ENCODE measurements at regions not wholly inside any gene's neighbourhood (a gene's known extent, or its start where the extent isn't known, plus 50 kb on each side); places are given as distances from the start of the nearest gene placed in this dataset.
"Not testable (repeated sequence)": the region's sequence is repeated elsewhere in the genome, so short reads cannot be mapped to it uniquely, and the experiment has no call there.

DNA sequence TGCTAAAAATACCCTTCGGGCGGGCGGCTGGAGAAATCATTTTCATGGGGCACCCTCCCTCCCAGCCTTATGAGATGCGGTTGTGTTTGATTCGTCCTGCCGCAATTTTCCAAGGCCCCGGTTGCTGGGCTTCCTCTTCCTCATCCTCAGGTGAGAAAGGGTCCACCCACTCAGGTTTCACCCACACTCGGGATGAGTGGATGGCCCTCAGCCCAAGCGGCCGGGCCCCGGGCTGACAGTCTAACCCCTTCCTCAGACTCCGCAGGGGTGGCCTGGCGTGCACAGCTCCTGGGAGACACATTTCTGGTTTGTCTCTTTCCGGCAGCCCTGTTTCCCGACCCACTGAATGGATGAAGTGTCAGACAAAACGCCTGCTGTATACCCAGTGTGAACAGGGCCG, 116.5 kb upstream of the LRPAP1 start:
- no peak for DNase-seq

DNA sequence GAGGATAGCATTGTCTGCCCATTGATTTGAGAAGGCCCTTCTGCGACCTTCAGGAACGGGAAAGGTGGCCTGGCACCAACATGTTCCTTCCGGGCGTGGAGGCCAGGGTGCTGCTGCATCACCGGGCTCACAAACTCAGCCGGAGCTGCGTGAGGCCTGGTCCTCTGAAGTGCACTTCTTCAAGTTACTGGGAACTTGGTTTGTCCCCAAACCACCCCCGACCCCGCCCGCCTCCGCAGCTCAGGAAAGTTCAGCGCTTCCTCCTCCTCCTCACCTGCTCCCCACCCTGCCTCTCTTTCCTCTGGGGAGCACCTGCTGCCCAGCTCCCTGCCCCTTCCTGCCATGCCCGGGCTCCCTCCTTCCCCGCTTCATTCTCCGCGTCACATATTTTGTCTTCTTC, 116.0 kb upstream of the LRPAP1 start:
- DNase-seq (no peak), ATAC-seq (no peak)

More for the DNA sequence above, 116.5 kb upstream of the LRPAP1 start:
- no peak for ATAC-seq

GRCh38 chr4:3647421-3647820, 115.2 kb upstream of the LRPAP1 start:
- DNase-seq (no peak), ATAC-seq (no peak)

GRCh38 chr4:3645711-3646679, 113.8 kb upstream of the LRPAP1 start:
- ATAC-seq (no peak), DNase-seq (no peak)

DNA sequence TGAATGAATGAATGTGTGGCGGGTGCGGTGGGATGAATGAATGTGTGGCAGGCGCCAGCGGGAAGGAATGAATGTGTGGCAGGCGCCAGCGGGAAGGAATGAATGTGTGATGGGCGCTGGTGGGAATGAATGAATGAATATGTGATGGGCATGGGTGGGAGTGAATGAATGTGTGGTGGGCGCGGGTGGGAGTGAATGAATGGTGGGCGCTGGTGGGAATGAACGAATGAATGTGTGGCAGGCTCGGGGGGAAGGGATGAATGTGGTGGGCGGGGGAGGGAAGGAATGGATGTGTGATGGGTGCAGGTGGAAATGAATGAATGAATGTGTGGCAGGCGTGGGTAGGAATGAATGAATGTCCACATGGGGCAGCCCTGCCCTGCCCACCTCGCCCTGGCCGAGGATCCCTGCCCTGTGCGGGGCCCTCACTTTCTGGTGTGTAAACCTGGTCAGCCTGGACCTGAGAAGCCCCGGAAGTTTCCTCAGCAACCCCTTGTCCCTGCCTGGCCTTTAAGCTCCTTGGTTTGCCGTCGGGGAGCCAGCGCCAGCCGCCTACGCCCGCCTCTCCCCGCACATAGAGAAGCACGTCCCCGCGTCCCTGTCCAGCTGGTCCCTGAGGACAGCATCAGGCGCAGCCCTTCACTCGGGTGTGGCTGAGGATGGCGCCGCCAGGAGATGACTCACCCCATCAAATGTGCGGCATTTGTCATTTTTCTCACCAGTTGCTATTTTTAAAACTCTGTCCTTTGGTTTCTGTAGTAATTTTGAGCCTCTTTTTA, 112.8 kb upstream of the LRPAP1 start:
- ATAC-seq = no peak
- no peak for DNase-seq

DNA sequence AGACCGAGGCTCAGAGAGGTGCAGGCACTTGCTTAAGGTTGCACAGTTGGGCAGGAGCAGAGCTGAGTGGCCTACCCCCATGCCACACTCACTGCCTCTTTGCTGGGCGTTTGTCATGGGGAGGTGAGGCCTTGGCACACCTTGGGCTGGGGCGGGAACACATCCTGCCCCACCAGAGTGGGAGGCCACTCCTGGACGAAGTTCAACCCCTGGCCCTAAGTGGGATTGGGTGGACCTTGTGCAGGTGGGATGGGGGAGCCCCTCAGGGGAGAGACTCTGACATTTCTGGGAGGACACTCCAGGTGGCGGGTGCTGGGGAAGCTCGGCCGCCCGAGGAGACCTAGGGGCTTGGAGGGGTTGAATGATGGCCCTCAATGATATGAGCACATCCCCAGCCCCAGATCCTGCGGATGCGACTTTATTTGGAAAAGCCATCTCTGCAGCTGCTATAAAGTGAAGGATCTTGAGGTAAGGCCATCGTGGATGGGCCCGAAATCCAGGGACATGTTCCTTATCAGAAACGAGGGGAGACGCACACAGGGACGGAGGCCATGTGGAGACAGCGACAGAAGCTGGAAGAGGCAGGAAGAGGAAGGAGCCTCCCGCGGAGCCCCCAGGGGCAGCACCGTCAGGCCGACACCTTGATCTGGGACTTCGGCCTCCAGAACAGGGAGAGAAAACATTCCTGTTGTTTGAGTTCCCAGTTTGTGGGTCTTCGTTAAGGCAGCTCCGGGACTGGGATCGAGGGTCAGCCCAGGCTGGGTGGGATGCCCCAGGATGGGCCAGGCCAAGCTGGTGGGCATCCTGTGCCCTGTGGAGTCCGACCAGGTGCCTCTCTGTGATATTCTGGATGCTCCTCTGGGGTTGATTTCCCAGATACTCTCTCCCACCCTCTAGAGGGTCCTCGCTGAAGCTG, 111.6 kb upstream of the LRPAP1 start:
- ATAC-seq = no peak
- no peak for DNase-seq

GRCh38 chr4:3642806-3643517, 110.7 kb upstream of the LRPAP1 start:
- ATAC-seq (no peak), DNase-seq (no peak)

GRCh38 chr4:3642056-3642630, 109.9 kb upstream of the LRPAP1 start:
- no peak for ATAC-seq
- DNase-seq = no peak

- DNase-seq = no peak
- ATAC-seq = no peak
These were observed 109.3 kb upstream of the LRPAP1 start for GRCh38 chr4:3641501-3641900.

GRCh38 chr4:3640587-3640962, 108.4 kb upstream of the LRPAP1 start:
- ATAC-seq (no peak), DNase-seq (no peak)

- DNase-seq (no peak), ATAC-seq (no peak)
These were observed 107.7 kb upstream of the LRPAP1 start for GRCh38 chr4:3639613-3640586.

DNA sequence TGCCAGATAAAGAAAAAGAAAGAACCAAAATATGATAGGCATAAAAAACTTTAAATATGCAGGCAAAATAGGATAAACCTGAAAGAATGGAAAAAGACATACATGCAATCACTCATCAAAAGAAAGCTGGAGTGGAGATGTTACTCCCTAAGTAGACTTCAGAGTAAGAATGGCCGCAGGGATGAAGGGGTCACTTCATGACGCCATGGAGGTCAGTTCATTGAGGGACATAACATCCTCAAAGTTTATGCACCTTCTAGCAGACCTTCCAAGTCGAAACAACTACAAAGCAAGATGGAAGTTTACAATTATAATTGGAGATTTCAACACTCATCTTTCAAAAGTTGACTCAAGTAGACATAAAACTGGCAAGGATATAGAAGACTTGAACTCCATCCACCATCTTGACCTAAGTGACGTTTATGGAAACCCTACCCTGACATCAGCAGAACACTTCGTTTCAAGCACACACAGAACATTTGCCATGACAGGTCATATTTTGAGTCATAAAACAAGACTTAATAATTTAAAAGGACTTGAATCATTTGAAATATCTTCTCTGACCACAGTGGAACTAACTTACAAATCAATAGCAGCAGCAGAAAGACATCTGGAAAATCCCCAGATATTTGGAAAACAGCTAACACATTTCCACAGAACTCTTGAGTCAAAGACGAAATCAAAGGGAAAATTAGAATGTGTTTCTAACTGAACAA, 106.0 kb upstream of the LRPAP1 start:
- ATAC-seq (no peak), DNase-seq (no peak)

- DNase-seq = no peak
- ATAC-seq = no peak
These were observed 105.2 kb upstream of the LRPAP1 start for GRCh38 chr4:3637326-3638016.

GRCh38 chr4:3636646-3637320, 104.6 kb upstream of the LRPAP1 start:
- no peak for DNase-seq
- no peak for ATAC-seq

DNA sequence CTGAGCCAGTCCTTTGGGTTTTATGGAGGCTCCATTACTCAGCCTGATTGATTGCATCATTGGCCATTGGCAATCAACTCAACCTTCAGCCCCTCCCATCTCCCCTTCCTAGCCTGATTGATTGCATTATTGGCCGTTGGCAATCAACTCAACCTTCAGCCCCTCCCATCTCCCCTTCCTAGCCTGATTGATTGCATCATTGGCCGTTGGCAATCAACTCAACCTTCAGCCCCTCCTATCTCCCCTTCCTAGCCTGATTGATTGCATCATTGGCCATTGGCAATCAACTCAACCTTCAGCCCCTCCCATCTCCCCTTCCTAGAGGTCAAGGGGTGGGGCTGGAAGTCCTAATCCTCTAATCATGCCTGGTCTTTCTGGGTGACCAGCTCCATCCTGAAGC, 103.8 kb upstream of the LRPAP1 start:
- ATAC-seq, DNase-seq: not testable (repeated sequence)

GRCh38 chr4:3634894-3635820, 102.9 kb upstream of the LRPAP1 start:
- no peak for ATAC-seq
- no peak for DNase-seq

DNA sequence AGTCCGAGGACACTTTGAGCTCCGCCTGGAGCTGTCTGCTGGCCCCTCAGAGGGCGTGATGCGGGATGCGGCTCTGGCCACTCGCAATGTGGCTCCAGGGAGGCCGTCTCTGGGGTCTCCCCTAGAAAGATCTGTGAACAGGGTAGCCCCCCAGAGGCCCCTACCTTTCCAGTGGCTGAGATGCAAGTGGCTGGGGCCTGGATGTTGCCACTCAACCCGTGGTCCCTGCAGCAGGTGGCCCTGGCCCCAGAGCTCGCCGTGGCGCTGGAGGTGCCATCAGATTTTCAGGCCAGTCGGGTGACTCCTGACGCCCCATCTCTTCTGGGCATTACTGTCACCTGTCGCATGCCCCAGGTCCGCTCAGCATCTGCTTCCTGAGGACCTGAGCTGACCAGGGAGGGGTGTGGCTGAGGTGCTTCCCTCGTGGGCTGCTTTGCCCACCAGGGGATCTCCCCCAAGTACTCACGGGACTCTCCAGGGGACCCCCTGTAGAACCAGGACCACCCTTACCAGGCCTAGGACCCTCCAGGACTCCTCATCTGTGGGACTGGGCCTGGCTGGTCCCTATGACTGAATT, 102.1 kb upstream of the LRPAP1 start:
- no peak for ATAC-seq
- no peak for DNase-seq

All from stimulated activated naive CD8-positive, alpha-beta T cell treated with anti-CD3 and anti-CD28 coated beads, Interleukin-15, Interleukin-2, amounts not matched to agents 100 U/mL and 50 U/mL, for 24 hours (primary cell).